NCI-H2081 (cell line): ENCODE measurements at regions not wholly inside any gene's neighbourhood (a gene's known extent, or its start where the extent isn't known, plus 50 kb on each side); places are given as distances from the start of the nearest gene placed in this dataset.

Experiments used
- DNase-seq, 2 experiments: peaks; one replicate each; lab custom pipeline; 2025; lab: John Stamatoyannopoulos, UW

GRCh38 chr7:134391223-134391622 is 67.7 kb downstream of the AKR1B1 start:
- no peak for DNase-seq

- DNase-seq = no peak
Observed at GRCh38 chr7:134388336-134389019, 70.4 kb downstream of the AKR1B1 start.

- no peak for DNase-seq
Observed at GRCh38 chr7:134378562-134378961, 61.8 kb upstream of the SLC35B4 start.

GRCh38 chr7:134376693-134377092 is 60.0 kb upstream of the SLC35B4 start:
- no peak for DNase-seq

GRCh38 chr7:134375206-134375605 is 58.5 kb upstream of the SLC35B4 start:
- DNase-seq = no peak

DNA sequence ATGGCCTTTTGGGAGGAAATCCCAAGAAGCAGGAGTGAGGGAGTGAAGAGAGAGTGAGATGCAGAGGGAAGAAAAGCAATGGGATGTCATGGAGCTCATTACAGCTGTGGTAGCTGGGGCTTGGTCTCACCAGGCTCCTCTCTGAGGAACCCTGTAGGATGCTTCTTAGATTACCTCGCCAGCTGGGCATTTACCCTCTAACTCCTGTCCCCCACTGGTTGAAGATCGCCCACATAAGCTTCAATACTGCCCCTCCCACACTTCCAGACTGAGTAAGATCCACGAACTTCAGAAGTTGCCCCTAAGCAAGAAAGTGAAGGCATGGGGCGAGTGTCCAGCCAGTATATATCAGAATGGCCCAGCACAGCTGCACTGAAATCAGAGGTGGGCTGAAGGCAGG is 58.1 kb upstream of the SLC35B4 start:
- no peak for DNase-seq

- DNase-seq = no peak
Observed at GRCh38 chr7:134374291-134374690, 57.6 kb upstream of the SLC35B4 start.

DNA sequence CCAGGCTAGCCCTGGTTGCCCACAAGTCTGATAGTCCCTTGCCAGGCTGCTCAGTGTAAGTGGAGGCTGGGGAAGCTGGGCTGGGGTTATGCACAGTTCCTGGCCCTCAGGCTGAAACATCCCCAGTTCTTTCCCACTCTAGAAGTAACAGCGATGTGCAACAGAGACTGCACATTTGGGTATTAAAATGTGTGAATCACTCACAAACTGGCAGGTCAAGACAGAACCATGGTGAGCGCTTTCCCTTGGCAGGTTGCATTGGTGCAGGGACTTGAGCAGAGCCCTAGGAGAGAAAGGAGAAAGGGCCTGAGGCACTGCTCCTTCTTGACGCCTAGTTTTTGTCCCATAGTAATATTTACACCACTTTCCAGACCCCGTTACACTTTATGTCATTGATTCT is 56.1 kb upstream of the SLC35B4 start:
- DNase-seq = no peak

DNA sequence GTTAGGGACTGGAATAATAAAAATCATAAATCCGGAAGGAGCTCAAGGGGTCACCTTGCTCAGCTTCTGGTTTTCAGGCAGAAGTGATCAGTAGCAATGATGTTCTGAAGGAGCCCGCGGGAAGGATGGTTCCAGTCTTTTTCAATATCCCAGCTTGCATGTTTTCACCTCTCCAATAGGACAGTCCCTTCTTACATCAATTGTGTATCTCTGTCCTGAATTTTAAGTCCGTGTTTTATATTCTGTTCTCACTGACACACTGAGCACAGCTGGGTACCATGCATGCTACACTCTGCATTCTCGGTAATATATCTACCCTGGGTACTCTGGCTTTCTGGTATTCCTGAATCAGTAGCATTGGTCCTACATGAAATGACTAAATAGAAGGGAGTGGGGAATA is 55.2 kb upstream of the SLC35B4 start:
- DNase-seq = no peak

- DNase-seq = peak; percentile 39 to 52
Observed at GRCh38 chr7:134371536-134371935, 54.8 kb upstream of the SLC35B4 start.

DNA sequence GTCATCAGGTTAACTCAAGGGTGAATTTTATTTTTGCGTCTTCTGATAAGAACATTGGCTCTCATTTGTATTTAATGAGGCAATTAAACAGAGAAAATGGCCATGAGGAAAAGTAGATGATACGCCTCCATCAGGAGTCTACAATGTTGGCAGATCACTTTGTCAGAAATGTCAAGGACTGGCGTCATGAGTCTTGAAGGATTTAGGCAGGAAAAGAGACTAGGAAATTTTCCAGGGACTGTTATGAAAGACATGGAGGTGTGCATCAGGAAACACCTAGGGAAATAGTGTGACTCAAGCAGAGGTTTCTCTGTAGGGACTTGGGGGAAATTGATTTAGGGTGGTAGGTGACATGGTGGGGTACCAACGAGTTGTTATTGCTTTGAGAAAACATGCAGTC is 53.4 kb upstream of the SLC35B4 start:
- no peak for DNase-seq

DNA sequence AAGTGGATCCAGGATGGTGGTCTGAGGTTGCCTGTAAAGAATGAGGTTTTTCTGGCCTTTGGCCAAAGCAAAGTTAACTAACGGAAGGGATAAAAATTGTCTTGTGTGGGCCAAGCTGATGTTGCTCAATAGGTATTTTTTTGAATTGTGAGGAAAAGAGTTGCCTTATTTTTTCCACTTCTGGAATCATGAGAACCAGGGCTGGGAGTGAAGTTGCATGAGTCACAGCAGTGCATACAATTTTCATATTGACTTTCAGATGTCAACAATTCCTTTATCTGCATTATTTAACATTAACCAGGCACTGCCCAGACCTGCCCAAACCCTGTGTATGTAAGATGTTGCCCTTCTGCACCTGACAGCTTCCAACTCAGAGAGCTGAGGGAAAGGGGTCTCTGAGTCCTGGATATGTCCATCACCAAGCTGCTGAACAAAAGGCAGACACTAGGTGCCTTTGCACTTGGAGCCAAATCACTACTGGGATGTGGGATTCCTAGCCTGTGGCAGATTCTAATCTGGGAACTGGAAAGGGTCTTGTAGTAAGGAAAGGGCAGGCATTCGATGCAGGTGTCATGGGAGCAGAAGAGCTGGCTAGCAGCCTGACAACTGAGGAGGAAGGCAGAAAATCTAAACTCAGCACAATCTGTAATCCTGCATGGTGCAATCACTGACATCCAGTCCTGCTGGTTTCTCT is 52.3 kb upstream of the SLC35B4 start:
- DNase-seq = no peak

DNA sequence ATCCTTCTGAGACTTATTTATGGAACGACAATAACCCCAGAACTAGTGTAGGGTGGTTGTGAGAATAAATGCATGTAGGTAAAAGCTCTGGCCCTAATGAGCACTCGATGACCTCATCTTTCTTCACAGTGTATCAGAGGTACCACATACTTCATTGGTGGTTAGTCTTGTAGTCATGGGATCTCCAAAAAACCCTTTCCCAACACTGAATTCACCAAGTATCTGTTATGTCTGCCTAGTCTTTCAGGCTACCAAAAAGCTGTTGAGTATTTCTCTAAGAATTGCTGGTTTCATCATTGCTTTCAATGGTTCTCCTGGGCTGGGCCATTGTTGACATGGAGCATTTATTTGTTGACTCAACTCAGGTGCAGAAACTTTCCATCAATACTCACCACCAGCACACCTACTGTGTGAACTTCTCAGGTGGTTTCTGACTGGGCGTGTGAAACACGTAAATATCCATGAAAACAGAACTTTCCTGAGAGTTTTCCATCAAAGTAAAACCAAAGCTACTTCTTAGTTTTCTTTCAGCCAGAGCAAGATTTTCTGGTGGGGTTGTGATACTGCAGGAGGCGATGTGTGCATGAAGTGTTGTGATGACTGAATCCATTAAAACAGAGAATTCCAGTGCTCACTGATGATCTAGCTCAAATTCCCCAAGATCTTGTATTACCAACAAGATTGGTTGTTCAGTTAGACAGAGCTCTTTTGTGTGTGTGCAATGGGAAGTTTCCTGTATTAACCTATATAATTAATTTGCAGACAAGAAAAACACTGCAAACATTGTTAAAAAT is 51.4 kb upstream of the SLC35B4 start:
- no peak for DNase-seq
